Stimulated activated CD8-positive, alpha-beta memory T cell treated with anti-CD3 and anti-CD28 coated beads, Interleukin-15, amount 100 ng/mL, for 1 hour (primary cell): ENCODE measurements at regions not wholly inside any gene's neighbourhood (a gene's known extent, or its start where the extent isn't known, plus 50 kb on each side); places are given as distances from the start of the nearest gene placed in this dataset.

ENCODE experiments used
- DNase-seq: peaks from one replicate; pipeline ENCODE4 v3.0.0-alpha.2; 2020; ENCODE audit warnings: low read depth

DNA sequence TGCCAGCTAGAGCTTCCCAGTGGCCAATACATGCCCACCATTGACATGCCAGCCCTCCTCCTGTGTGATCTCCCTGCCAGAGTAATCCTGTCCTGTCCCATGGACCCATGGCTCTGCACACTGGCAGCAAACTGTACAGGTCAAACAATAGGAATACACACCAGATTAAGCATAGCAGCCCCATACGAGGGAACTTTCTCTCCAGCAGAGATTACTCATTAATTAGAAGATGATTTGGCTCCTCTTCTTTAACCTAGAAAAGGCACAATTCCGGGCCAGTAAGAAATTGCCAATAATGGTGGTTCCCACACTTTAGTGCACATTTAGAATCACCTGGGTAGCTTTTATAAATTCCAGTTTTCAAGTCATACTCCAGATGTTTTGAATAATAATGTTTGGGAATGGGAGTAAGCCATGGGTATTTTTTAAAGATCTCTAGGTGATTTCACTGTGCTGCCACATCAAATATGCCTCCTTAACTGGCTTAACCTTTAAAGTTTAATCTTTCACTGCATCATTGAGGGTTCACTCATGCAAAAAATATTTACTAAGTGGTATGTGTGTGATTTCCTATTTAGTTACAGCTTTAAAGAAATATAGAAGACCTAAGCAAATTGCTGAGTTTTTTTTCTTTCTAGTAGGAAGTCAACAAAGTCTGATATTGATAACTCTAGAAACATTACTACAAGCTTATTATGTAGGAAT lies 277.6 kb upstream of the NWD2 start:
- no peak for DNase-seq

GRCh38 chr4:36979533-36979932 lies 265.0 kb upstream of the NWD2 start:
- no peak for DNase-seq

GRCh38 chr4:36990128-36990872 lies 254.2 kb upstream of the NWD2 start:
- DNase-seq, result no peak

DNA sequence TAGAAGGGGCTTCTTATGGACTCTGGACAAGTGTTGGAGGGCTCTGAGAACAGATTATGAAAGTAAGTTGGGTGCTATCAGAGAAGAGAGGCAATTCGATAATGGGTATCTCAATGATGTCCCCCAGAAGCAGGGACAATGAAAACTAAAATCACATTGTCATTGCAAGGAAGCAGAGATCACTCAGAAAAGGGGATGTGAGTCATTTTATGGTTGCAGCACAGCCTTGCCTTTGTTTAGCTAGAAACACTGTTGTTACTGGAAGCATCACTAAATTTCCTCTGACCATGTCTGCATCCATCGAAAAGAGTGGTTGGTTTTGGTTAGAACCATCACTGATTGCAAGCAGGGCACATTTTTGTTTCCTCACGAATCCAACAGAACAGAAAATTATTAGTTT lies 246.8 kb upstream of the NWD2 start:
- DNase-seq, result no peak

- DNase-seq, result no peak
These were observed 244.3 kb upstream of the NWD2 start for GRCh38 chr4:37000281-37000680.

DNA sequence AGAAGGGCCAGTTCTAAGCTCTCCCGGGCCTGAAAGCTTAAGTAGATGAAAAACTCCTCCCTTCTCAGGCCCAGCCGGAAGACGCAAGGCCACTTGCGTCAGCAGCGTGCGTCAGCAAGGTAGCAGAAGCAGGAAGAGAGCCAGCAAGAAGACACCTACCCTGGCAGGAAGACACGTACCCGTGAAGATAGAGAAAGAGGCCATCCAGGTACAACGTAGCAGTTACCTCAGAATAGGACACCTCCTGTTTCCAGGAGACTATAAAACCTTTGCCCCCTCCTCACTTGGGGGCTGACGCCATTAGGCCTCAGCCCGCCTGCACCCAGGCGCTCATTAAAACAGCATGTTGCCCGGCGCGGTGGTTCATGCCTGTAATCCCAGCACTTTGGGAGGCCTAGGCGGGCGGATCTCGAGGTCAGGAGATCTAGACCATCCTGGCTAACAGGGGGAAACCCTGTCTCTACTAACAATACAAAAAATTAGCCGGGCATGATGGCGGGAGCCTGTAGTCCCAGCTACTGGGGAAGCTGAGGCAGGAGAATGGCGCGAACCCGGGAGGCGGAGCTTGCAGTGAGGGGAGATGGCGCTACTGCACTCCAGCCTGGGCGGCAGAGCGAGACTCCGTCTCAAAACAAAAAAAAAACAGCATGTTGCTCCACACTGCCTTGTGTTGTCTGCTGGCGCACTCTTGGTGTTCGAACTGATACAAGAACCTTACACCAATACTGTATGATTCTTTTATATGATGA lies 242.7 kb upstream of the NWD2 start:
- no peak for DNase-seq

GRCh38 chr4:37002625-37003024 lies 241.9 kb upstream of the NWD2 start:
- no peak for DNase-seq

- no peak for DNase-seq
These were observed 236.3 kb upstream of the NWD2 start for GRCh38 chr4:37008199-37008598.

DNA sequence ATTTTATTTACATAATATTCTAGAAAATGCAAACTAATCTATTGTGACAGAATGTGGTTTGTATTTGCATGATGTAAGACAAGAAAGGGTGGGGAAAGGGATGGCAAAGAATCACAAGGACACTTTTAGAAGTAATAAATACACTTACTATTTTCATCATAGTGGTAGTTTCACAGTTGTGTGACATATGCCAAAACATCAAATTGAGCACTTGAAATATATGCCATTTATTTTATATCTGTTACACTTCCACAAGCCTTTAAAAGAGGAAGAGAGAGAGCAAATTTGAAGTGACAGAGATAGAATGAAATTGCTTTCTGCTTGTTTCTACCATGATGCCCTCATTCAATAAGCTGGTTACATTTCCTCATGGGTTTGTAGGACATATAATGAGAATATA lies 230.0 kb upstream of the NWD2 start:
- DNase-seq, result no peak

DNA sequence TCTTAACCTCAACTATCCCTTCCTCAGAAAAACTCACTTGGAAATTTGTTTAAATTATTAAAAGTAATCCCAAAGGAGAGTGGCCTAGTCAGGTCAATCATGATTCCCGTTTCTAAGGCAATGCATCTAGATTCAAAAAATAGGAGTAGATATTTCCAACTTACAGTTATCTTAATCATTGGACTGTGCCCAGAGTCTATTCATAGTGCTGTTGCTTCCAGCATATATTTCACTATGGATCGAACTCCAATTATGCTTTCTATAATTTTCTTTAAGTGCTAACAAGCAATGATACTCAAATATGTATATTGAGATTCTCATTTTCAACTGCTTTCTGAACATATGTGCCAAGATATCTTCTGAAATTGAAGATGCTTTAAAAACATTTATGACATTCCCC lies 229.2 kb upstream of the NWD2 start:
- no peak for DNase-seq

DNA sequence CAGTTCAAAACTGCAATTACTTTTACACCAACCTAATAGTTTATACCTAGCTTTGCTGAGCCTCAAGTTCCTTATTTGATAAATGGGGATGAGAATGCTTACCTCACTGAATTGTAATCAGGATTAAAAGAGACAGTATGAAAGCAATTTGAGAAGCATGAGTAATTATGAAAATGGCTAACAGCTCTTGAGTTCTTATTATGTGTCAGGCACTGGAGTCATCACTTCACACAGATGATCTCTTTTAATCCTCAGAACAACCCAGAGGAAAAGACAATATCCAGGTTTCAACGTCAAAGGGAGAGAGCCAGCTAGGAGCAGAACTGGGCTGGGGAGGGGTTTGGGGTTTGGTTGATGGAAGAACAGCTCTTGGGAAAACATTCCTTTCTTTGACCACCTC lies 221.0 kb upstream of the NWD2 start:
- DNase-seq, result no peak

DNA sequence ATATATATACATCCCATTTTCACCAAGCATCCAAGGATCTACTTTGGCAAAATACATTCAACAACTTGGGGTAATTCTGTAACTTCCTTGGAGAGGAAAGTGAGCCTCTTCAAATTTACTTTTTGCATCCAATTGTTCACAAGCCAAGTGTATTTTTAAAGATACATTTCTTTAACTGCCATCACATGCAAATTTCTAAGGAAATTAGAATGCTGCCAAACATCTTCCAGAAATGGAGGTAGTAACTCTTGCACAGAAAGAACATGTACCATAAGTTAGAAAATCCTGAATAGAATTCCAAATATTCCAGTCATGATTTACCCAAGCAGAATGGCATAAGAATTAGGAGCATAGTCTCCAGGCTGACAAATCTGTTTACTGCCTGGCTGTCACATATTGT lies 220.5 kb upstream of the NWD2 start:
- no peak for DNase-seq

DNA sequence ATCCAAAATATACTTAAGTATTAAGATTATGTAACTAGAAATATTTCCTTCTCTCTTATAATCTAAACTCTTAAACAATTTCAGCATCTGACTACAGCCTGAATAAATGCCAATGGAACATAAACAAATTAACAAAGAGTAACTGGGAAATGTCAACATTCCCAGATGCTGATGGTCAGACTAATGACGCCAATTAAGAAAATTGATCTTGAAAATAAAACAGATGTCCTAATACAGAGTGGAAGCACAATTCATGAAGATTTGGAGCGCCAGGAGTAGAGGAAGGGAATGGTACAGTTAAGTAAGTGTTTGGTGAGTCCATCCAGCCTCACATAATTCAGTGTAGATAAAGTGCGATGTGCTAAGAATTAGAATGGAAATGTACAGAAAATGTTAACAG lies 203.7 kb upstream of the NWD2 start:
- no peak for DNase-seq

DNA sequence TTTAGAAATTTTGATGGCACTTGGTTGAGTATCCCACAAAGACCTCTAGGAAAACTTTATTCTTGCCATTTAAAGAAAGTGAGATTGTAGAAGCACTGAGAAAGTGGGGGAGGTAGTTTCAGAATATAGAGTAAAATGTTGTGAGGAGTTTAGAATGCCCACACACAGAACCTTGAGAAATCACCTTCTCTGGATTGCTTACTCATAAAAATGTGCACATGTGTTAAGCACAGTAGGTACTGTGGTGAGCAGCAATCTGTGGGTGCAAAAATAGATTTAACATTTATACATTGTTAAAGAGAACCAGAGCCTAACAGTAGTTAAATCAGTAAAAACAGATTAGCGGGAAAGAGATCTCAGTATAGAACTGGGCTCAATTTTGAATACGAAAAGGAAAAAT lies 201.2 kb upstream of the NWD2 start:
- no peak for DNase-seq

GRCh38 chr4:37051111-37051510 lies 193.4 kb upstream of the NWD2 start:
- no peak for DNase-seq

GRCh38 chr4:37051866-37052265 lies 192.7 kb upstream of the NWD2 start:
- no peak for DNase-seq

- DNase-seq, result no peak
These were observed 189.9 kb upstream of the NWD2 start for GRCh38 chr4:37054531-37055077.

DNA sequence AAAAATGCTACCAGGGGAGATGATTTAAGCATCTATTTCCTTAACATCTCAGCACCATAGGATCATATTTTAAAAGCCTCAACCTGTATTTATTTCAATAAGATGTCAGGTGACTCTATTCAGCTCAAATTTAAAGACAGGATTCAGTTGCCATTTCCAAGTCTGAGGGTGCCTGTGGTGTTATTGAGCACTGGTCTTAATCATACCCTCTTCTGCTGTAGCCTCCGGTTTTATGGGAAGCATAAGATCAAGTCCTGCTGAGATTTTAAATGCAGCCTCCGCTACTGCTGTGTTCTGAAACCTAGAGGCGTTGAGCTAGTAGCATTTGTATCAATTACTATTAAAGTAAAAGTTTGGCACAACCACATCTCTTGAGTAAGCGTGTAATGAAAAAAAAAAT lies 185.7 kb upstream of the NWD2 start:
- DNase-seq, result no peak

- no peak for DNase-seq
These were observed 178.4 kb upstream of the NWD2 start for GRCh38 chr4:37066159-37066558.

- no peak for DNase-seq
These were observed 176.0 kb upstream of the NWD2 start for GRCh38 chr4:37068580-37068979.

GRCh38 chr4:37070041-37070440 lies 174.5 kb upstream of the NWD2 start:
- DNase-seq, result no peak

GRCh38 chr4:37071576-37071975 lies 173.0 kb upstream of the NWD2 start:
- no peak for DNase-seq
